WTC11 (cell line): ENCODE measurements at regions not wholly inside any gene's neighbourhood (a gene's known extent, or its start where the extent isn't known, plus 50 kb on each side); places are given as distances from the start of the nearest gene placed in this dataset.

ENCODE experiments used
- ATAC-seq: fragments of 200-7000 bp; cut with Tn5 transposase; 2 replicates; pipeline ENCODE4 v1.10.0; 2021; ENCODE audit warnings: mild to moderate bottlenecking, moderate library complexity
- CTCF ChIA-PET: fragments of 300-600 bp; sonication (Branson Sonifier 250); formaldehyde crosslinking; loops from one replicate; lab custom pipeline; 2021; ENCODE audit warnings: antibody characterized with exemption; lab: Charles Lee
- POLR2A ChIA-PET: fragments of 350-600 bp; sonication (Branson Sonifier 250); formaldehyde crosslinking; loops from one replicate; lab custom pipeline; 2021; ENCODE audit warnings: antibody characterized with exemption; lab: Charles Lee
- DNase-seq: peaks from one replicate; pipeline ENCODE4 v3.0.0; 2021; ENCODE audit warnings: low spot score
- H3K27ac Mint-ChIP-seq: 2 replicates; pipeline ENCODE4 v1.8.0; 2021; ENCODE audit warnings: mixed read lengths
- H3K27me3 Mint-ChIP-seq: 2 replicates; pipeline ENCODE4 v1.8.0; 2021; ENCODE audit warnings: low read depth, mild to moderate bottlenecking, moderate library complexity, mixed read lengths
- H3K36me3 Mint-ChIP-seq: 2 replicates; pipeline ENCODE4 v1.8.0; 2021; ENCODE audit warnings: mixed read lengths
- H3K4me1 Mint-ChIP-seq: 2 replicates; pipeline ENCODE4 v1.8.0; 2022; ENCODE audit warnings: mixed read lengths
- H3K4me3 Mint-ChIP-seq: 2 replicates; pipeline ENCODE4 v1.8.0; 2021; ENCODE audit warnings: mild to moderate bottlenecking, moderate library complexity, mixed read lengths
- H3K9me3 Mint-ChIP-seq: 2 replicates; pipeline ENCODE4 v1.8.0; 2021; ENCODE audit warnings: mixed read lengths
- GABPB1 ChIP-seq: sonication (generic); formaldehyde crosslinking; IDR thresholded peaks from 2 replicates; pipeline ENCODE4 v1.8.1; 2023; ENCODE audit warnings: mild to moderate bottlenecking, missing genetic modification reagents
- HMGA2 ChIP-seq: fragments of 250-450 bp; sonication (Bioruptor Pico); IDR thresholded peaks from 2 replicates; pipeline ENCODE4 v1.4.0; 2021; ENCODE audit warnings: mild to moderate bottlenecking, moderate library complexity
- NR1H2 ChIP-seq: sonication (generic); formaldehyde crosslinking; IDR thresholded peaks from 2 replicates; pipeline ENCODE4 v1.9.0; 2021; ENCODE audit warnings: mild to moderate bottlenecking, moderate library complexity, missing genetic modification reagents
- OVOL2 ChIP-seq: fragments of 250-450 bp; sonication (Bioruptor Pico); IDR thresholded peaks from 2 replicates; pipeline ENCODE4 v1.9.0; 2021; ENCODE audit warnings: mild to moderate bottlenecking, borderline replicate concordance
- TEAD1 ChIP-seq: sonication (generic); formaldehyde crosslinking; IDR thresholded peaks from 2 replicates; pipeline ENCODE4 v1.8.0; 2022; ENCODE audit warnings: mild to moderate bottlenecking, missing genetic modification reagents
- ZBTB21 ChIP-seq: sonication (generic); formaldehyde crosslinking; IDR thresholded peaks from 2 replicates; pipeline ENCODE4 v1.8.1; 2023; ENCODE audit warnings: mild to moderate bottlenecking, missing genetic modification reagents, borderline replicate concordance
- ZNF121 ChIP-seq: sonication (generic); formaldehyde crosslinking; IDR thresholded peaks from 2 replicates; pipeline ENCODE4 v1.8.0; 2023; ENCODE audit warnings: missing genetic modification reagents
- ZNF219 ChIP-seq: sonication (generic); formaldehyde crosslinking; IDR thresholded peaks from 2 replicates; pipeline ENCODE4 v1.8.0; 2023; ENCODE audit warnings: missing genetic modification reagents, mild to moderate bottlenecking, borderline replicate concordance
- ZNF396 ChIP-seq: fragments of 250-450 bp; sonication (Bioruptor Pico); IDR thresholded peaks from 2 replicates; pipeline ENCODE4 v1.8.0; 2021; ENCODE audit warnings: mild to moderate bottlenecking, moderate library complexity, borderline replicate concordance
- ZNF671 ChIP-seq: fragments of 250-450 bp; sonication (Bioruptor Pico); IDR thresholded peaks from 2 replicates; pipeline ENCODE4 v1.8.0; 2021; ENCODE audit warnings: mild to moderate bottlenecking
- TF ChIP-seq, protein P1 (sequence below): sonication (generic); formaldehyde crosslinking; IDR thresholded peaks from 2 replicates; pipeline ENCODE4 v1.8.1; 2022; ENCODE audit warnings: missing genetic modification reagents, borderline replicate concordance
- TF ChIP-seq, protein P2 (sequence below): fragments of 250-450 bp; sonication (Bioruptor Pico); IDR thresholded peaks from 2 replicates; pipeline ENCODE4 v1.9.0; 2021; ENCODE audit warnings: moderate library complexity, mild to moderate bottlenecking, inconsistent platforms, borderline replicate concordance
- TF ChIP-seq, protein P3 (sequence below): sonication (generic); formaldehyde crosslinking; IDR thresholded peaks from 2 replicates; pipeline ENCODE4 v1.8.0; 2022; ENCODE audit warnings: missing genetic modification reagents
- TF ChIP-seq, protein P4 (sequence below): sonication (generic); formaldehyde crosslinking; IDR thresholded peaks from 2 replicates; pipeline ENCODE4 v1.8.1; 2023; ENCODE audit warnings: mild to moderate bottlenecking, moderate library complexity, missing genetic modification reagents
- TF ChIP-seq, protein P5 (sequence below): fragments of 200-600 bp; IDR thresholded peaks from 2 replicates; pipeline ENCODE4 v1.8.0; 2022; ENCODE audit warnings: antibody characterized with exemption

DNA sequence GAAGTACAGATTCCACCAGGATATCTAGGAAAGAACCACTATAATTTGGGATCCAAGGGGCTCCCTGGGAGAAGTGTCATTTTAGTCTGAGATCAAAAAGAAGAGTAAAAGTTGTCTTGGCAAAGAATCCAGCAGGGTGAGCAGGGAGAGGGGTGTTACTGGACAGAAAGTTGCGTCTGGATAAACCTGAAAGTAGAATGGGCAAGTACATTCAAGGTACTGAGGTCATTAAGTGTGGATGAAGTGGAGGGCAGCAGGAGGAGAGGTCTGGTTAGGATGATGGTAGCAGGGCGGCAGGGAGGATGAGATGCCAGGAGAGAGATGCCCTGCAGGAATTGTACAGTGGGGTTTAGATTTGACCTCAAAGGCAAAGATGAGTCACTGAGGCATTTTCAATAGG is 253.3 kb downstream of the KLF13 start:
- ChIA-PET CTCF (no interaction called here), POLR2A (no interaction called here)
- TF ChIP-seq GABPB1 (CRISPR knock-in tag) (no peak), ZNF219 (CRISPR knock-in tag) (no peak), OVOL2 (CRISPR knock-in tag) (no peak), ZNF396 (no peak), ZBTB21 (CRISPR knock-in tag) (no peak), NR1H2 (CRISPR knock-in tag) (no peak), TEAD1 (CRISPR knock-in tag) (no peak), ZNF121 (CRISPR knock-in tag) (no peak), HMGA2 (CRISPR knock-in tag) (no peak)
- TF ChIP-seq, protein P1, sequence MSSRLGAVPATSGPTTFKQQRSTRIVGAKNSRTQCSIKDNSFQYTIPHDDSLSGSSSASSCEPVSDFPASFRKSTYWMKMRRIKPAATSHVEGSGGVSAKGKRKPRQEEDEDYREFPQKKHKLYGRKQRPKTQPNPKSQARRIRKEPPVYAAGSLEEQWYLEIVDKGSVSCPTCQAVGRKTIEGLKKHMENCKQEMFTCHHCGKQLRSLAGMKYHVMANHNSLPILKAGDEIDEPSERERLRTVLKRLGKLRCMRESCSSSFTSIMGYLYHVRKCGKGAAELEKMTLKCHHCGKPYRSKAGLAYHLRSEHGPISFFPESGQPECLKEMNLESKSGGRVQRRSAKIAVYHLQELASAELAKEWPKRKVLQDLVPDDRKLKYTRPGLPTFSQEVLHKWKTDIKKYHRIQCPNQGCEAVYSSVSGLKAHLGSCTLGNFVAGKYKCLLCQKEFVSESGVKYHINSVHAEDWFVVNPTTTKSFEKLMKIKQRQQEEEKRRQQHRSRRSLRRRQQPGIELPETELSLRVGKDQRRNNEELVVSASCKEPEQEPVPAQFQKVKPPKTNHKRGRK = no peak
- TF ChIP-seq, protein P2, sequence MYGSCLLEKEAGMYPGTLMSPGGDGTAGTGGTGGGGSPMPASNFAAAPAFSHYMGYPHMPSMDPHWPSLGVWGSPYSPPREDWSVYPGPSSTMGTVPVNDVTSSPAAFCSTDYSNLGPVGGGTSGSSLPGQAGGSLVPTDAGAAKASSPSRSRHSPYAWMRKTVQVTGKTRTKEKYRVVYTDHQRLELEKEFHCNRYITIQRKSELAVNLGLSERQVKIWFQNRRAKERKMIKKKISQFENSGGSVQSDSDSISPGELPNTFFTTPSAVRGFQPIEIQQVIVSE (CRISPR knock-in tag) = no peak
- TF ChIP-seq, protein P3, sequence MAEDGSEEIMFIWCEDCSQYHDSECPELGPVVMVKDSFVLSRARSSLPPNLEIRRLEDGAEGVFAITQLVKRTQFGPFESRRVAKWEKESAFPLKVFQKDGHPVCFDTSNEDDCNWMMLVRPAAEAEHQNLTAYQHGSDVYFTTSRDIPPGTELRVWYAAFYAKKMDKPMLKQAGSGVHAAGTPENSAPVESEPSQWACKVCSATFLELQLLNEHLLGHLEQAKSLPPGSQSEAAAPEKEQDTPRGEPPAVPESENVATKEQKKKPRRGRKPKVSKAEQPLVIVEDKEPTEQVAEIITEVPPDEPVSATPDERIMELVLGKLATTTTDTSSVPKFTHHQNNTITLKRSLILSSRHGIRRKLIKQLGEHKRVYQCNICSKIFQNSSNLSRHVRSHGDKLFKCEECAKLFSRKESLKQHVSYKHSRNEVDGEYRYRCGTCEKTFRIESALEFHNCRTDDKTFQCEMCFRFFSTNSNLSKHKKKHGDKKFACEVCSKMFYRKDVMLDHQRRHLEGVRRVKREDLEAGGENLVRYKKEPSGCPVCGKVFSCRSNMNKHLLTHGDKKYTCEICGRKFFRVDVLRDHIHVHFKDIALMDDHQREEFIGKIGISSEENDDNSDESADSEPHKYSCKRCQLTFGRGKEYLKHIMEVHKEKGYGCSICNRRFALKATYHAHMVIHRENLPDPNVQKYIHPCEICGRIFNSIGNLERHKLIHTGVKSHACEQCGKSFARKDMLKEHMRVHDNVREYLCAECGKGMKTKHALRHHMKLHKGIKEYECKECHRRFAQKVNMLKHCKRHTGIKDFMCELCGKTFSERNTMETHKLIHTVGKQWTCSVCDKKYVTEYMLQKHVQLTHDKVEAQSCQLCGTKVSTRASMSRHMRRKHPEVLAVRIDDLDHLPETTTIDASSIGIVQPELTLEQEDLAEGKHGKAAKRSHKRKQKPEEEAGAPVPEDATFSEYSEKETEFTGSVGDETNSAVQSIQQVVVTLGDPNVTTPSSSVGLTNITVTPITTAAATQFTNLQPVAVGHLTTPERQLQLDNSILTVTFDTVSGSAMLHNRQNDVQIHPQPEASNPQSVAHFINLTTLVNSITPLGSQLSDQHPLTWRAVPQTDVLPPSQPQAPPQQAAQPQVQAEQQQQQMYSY (CRISPR knock-in tag) = no peak
- TF ChIP-seq, protein P4, sequence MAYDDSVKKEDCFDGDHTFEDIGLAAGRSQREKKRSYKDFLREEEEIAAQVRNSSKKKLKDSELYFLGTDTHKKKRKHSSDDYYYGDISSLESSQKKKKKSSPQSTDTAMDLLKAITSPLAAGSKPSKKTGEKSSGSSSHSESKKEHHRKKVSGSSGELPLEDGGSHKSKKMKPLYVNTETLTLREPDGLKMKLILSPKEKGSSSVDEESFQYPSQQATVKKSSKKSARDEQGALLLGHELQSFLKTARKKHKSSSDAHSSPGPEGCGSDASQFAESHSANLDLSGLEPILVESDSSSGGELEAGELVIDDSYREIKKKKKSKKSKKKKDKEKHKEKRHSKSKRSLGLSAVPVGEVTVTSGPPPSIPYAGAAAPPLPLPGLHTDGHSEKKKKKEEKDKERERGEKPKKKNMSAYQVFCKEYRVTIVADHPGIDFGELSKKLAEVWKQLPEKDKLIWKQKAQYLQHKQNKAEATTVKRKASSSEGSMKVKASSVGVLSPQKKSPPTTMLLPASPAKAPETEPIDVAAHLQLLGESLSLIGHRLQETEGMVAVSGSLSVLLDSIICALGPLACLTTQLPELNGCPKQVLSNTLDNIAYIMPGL (CRISPR knock-in tag) = no peak
- TF ChIP-seq, protein P5, sequence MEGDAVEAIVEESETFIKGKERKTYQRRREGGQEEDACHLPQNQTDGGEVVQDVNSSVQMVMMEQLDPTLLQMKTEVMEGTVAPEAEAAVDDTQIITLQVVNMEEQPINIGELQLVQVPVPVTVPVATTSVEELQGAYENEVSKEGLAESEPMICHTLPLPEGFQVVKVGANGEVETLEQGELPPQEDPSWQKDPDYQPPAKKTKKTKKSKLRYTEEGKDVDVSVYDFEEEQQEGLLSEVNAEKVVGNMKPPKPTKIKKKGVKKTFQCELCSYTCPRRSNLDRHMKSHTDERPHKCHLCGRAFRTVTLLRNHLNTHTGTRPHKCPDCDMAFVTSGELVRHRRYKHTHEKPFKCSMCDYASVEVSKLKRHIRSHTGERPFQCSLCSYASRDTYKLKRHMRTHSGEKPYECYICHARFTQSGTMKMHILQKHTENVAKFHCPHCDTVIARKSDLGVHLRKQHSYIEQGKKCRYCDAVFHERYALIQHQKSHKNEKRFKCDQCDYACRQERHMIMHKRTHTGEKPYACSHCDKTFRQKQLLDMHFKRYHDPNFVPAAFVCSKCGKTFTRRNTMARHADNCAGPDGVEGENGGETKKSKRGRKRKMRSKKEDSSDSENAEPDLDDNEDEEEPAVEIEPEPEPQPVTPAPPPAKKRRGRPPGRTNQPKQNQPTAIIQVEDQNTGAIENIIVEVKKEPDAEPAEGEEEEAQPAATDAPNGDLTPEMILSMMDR = no peak
- no peak for ATAC-seq
- Mint-ChIP-seq H3K4me1 (peaks cover 33% of the 10 kb centered on the region), H3K9me3 (peaks cover 43% of the 10 kb centered on the region), H3K36me3 (peaks cover 34% of the 10 kb centered on the region), H3K4me3 (no peak overlapping the region), H3K27ac (no peak overlapping the region), H3K27me3 (no peaks in the 10 kb centered on the region; the same call in 1 of the 2 replicates)
- no peak for DNase-seq

DNA sequence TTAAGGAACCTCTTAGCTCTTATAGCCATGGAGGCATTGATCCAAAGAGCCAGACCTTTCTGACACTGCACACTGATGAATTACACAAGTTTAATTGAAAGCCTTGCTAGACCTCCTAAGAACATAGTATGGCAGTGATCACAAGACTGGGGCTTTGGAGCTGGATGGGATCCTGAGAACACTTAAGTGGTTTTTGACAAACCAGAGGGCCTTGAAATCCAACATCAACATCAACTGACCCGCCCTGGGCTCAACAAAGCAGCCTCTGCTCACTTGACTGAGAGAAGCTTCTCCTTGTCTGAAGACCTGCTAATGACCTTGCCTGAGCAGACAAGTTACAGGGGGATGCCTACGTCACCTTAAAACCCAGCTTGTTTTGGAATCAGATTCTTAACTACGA is 257.6 kb downstream of the KLF13 start:
- no peak for ATAC-seq
- H3K4me3 Mint-ChIP-seq = no peak overlapping the region
- CTCF ChIA-PET = interaction anchor here (0.8 kb wide), 1 partner anchor 14 kb away, joined by 3 read pairs; no protein-coding TSS in a partner anchor
- POLR2A ChIA-PET = no interaction called here
- TF ChIP-seq ZNF671 (no peak), ZNF219 (CRISPR knock-in tag) (no peak)
- H3K9me3 Mint-ChIP-seq = peaks cover 35% of the 10 kb centered on the region
- H3K4me1 Mint-ChIP-seq = no peaks in the 10 kb centered on the region
- H3K36me3 Mint-ChIP-seq = peaks cover 34% of the 10 kb centered on the region
- no peak overlapping the region for H3K27ac Mint-ChIP-seq
- no peaks in the 10 kb centered on the region; the same call in 1 of the 2 replicates for H3K27me3 Mint-ChIP-seq
- DNase-seq = no peak
